ENCODE measurements at regions not wholly inside any gene's neighbourhood (a gene's known extent, or its start where the extent isn't known, plus 50 kb on each side); places are given as distances from the start of the nearest gene placed in this dataset.

- Histone ChIP-seq H3K9me2 (ENCODE audit: insufficient read depth) (no peaks in the 10 kb centered on the region), H3K27me3 (ENCODE audit: insufficient read depth) (no peaks in the 10 kb centered on the region), H3K36me3 (ENCODE audit: insufficient read depth) (no peaks in the 10 kb centered on the region), H3K27ac (ENCODE audit: low read depth) (no peak overlapping the region), H3K79me2 (replicated peaks; ENCODE audit: insufficient read depth) (no peaks in the 10 kb centered on the region), H4K20me1 (replicated peaks; ENCODE audit: insufficient read depth) (no peaks in the 10 kb centered on the region), H3K4me3 (no peak overlapping the region), H3K4me2 (no peak overlapping the region), H2AFZ (no peak overlapping the region), H3K4me1 (ENCODE audit: insufficient read depth) (no peaks in the 10 kb centered on the region; the same call in 1 of the 2 replicates), H3F3A (replicated peaks; ENCODE audit: low read depth) (peaks cover 6% of the 10 kb centered on the region; the same call in 1 of the 2 replicates)
- no peaks in the 10 kb centered on the region; the same call in 2 of the 3 replicates for H3K9me3 Mint-ChIP-seq
- ATAC-seq (no peak), DNase-seq (ENCODE audit: low spot score) (no peak)
- no peaks in the 10 kb centered on the region; the same call in 2 of the 3 replicates for H3K36me3 Mint-ChIP-seq (ENCODE audit: low read depth)
- H3K4me1 Mint-ChIP-seq = peaks cover 18% of the 10 kb centered on the region
- H3K4me3 Mint-ChIP-seq = no peak overlapping the region
- H3K27ac Mint-ChIP-seq = no peak overlapping the region
- TF ChIP-seq CTCF (conservative IDR thresholded peaks at IDR 0.05; ENCODE audit: low read depth in 2 of 2) (no peak), EZH2phosphoT487 (IDR thresholded peaks at IDR 0.05; ENCODE audit: unreplicated experiment) (no peak), CREB1 (CRISPR knock-in tag; IDR thresholded peaks at IDR 0.05; ENCODE audit: low read depth) (no peak), ZNF462 (CRISPR knock-in tag; IDR thresholded peaks at IDR 0.05) (no peak), ZNF331 (CRISPR knock-in tag; IDR thresholded peaks at IDR 0.05; ENCODE audit: low read depth) (no peak)
- peaks cover 17% of the 10 kb centered on the region for H3K27me3 Mint-ChIP-seq (ENCODE audit: insufficient read depth, low read depth, poor library complexity)
These were observed 178.0 kb upstream of the AFDN start for GRCh38 chr6:167648501-167649278.
